Chondrocyte (in vitro differentiated cells): ENCODE measurements at regions not wholly inside any gene's neighbourhood (a gene's known extent, or its start where the extent isn't known, plus 50 kb on each side); places are given as distances from the start of the nearest gene placed in this dataset.

Experiments
- DNase-seq: peaks from one replicate; pipeline ENCODE4 v3.0.0; 2021; ENCODE audit warnings: mixed read lengths, low spot score
- H3K27ac Mint-ChIP-seq: one replicate; pipeline ENCODE4 v1.8.0; 2021; ENCODE audit warnings: mild to moderate bottlenecking, moderate library complexity, mixed read lengths; ENCODE audit not compliant: unreplicated experiment
- H3K27me3 Mint-ChIP-seq: 2 replicates; pipeline ENCODE4 v1.8.0; 2021; ENCODE audit warnings: low read depth, mixed read lengths
- H3K36me3 Mint-ChIP-seq: 2 replicates; pipeline ENCODE4 v1.8.0; 2021; ENCODE audit warnings: low read depth, mixed read lengths
- H3K4me1 Mint-ChIP-seq: 2 replicates; pipeline ENCODE4 v1.8.0; 2021; ENCODE audit warnings: low read depth, mild to moderate bottlenecking, mixed read lengths
- H3K4me3 Mint-ChIP-seq: one replicate; pipeline ENCODE4 v1.8.0; 2021; ENCODE audit warnings: mild to moderate bottlenecking, moderate library complexity, mixed read lengths; ENCODE audit not compliant: unreplicated experiment
- H3K9me3 Mint-ChIP-seq: 2 replicates; pipeline ENCODE4 v1.8.0; 2021; ENCODE audit warnings: low read depth, mixed read lengths
- TF ChIP-seq, protein P1 (sequence below): fragments of 200-600 bp; sonication (generic); IDR thresholded peaks from 2 replicates; pipeline ENCODE4 v1.5.0; 2021; ENCODE audit warnings: antibody characterized with exemption, mild to moderate bottlenecking, moderate library complexity

GRCh38 chr4:28225689-28226353, 1365.2 kb downstream of the STIM2 start:
- H3K36me3 Mint-ChIP-seq = no peaks in the 10 kb centered on the region
- H3K27ac Mint-ChIP-seq = no peak overlapping the region
- H3K4me3 Mint-ChIP-seq = no peak overlapping the region
- DNase-seq = no peak
- H3K9me3 Mint-ChIP-seq = no peaks in the 10 kb centered on the region
- TF ChIP-seq, protein P1, sequence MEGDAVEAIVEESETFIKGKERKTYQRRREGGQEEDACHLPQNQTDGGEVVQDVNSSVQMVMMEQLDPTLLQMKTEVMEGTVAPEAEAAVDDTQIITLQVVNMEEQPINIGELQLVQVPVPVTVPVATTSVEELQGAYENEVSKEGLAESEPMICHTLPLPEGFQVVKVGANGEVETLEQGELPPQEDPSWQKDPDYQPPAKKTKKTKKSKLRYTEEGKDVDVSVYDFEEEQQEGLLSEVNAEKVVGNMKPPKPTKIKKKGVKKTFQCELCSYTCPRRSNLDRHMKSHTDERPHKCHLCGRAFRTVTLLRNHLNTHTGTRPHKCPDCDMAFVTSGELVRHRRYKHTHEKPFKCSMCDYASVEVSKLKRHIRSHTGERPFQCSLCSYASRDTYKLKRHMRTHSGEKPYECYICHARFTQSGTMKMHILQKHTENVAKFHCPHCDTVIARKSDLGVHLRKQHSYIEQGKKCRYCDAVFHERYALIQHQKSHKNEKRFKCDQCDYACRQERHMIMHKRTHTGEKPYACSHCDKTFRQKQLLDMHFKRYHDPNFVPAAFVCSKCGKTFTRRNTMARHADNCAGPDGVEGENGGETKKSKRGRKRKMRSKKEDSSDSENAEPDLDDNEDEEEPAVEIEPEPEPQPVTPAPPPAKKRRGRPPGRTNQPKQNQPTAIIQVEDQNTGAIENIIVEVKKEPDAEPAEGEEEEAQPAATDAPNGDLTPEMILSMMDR = no peak
- no peaks in the 10 kb centered on the region for H3K27me3 Mint-ChIP-seq
- H3K4me1 Mint-ChIP-seq = no peaks in the 10 kb centered on the region

DNA sequence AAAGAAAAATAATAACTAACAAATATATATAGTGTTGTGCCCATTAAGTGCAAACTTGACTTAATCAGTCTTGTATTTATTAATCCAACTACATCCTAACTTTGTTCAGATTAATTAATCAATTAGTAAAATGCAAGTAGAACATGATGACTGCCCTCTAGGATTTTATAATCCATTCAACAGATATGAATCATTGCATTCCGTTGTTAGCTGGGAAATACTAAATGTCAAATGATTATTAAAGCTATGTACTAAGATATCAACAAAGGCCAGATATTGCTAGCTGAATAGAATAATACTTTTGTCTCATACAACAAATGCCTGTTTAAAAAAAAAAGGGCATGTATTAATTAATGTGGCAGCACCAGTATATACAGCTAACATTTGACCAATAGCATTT, 1366.3 kb downstream of the STIM2 start:
- H3K4me3 Mint-ChIP-seq = no peak overlapping the region
- no peak overlapping the region for H3K27ac Mint-ChIP-seq
- H3K27me3 Mint-ChIP-seq = no peaks in the 10 kb centered on the region
- no peaks in the 10 kb centered on the region for H3K4me1 Mint-ChIP-seq
- TF ChIP-seq, protein P1 = no peak
- H3K9me3 Mint-ChIP-seq = no peaks in the 10 kb centered on the region
- H3K36me3 Mint-ChIP-seq = no peaks in the 10 kb centered on the region
- no peak for DNase-seq

DNA sequence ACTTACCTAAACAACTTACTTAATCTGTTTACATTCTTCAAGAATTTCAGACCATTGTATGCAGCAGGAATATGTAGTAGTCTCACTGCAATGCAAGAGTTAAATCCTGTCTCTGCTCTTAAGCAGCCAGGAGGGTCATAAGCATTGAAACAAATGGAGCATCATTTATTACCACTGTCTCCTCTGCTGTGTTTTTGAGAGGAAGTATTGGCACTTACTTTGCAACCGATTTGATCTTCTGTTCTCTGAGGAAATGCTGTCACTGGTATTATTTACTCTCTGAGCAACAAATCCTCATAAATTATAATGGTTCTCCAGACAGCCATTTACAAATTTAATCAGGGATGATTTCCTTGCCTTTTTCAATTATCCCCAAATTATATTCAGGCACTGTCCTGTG, 1367.1 kb downstream of the STIM2 start:
- Mint-ChIP-seq H3K9me3 (no peaks in the 10 kb centered on the region), H3K4me1 (no peaks in the 10 kb centered on the region), H3K4me3 (no peak overlapping the region), H3K27ac (no peak overlapping the region), H3K27me3 (no peaks in the 10 kb centered on the region), H3K36me3 (no peaks in the 10 kb centered on the region)
- TF ChIP-seq, protein P1 = no peak
- DNase-seq = no peak

DNA sequence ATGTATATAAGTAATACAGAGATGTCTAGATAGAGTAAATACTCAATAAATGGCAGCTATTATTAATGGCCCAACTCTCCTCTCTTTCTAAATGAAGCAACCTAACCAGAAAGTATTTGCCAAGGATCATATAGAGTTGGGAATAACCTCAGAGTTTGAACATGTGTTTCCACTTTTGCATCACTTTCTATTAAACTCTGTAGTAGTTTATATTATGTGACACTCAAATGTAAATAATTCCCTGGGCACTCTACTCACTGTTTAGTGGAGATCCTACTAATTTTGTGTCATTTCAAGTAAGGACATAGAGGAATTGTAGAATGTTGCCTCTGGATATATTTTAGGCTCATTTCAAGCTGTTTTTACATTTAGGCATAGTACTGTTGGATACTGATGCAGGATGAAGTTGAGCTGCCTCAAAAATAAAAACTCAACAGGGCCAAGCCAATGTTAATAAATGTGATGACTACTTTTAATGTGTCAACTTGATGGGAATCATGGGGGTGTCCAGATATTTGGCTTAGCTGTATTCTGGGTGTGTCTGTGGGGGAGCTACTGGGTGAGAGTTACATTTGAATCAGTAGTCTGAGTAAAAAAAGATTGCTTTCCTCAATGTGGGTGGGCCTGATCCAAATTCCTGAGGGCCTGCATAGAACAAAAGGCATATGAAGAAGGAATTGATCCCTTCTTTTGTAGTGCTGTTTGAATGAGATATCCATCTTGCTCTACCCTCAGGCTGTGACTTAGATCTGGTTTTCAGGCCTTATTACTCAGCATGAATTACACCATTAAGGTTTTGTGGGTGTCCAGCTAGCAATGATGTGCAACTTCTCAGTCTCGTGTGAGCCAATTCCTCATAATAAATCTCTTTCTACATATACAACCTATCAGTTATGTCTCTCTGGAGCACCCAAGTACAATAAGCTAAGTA, 1368.2 kb downstream of the STIM2 start:
- H3K27me3 Mint-ChIP-seq = no peaks in the 10 kb centered on the region
- H3K4me1 Mint-ChIP-seq = no peaks in the 10 kb centered on the region
- no peak overlapping the region for H3K27ac Mint-ChIP-seq
- no peak for DNase-seq
- no peaks in the 10 kb centered on the region for H3K9me3 Mint-ChIP-seq
- H3K36me3 Mint-ChIP-seq = no peaks in the 10 kb centered on the region
- H3K4me3 Mint-ChIP-seq = no peak overlapping the region
- TF ChIP-seq, protein P1 = no peak

- H3K4me3 Mint-ChIP-seq = no peak overlapping the region
- H3K36me3 Mint-ChIP-seq = no peaks in the 10 kb centered on the region
- H3K27me3 Mint-ChIP-seq = no peaks in the 10 kb centered on the region
- TF ChIP-seq, protein P1 = no peak
- no peaks in the 10 kb centered on the region for H3K9me3 Mint-ChIP-seq
- no peak for DNase-seq
- no peaks in the 10 kb centered on the region for H3K4me1 Mint-ChIP-seq
- no peak overlapping the region for H3K27ac Mint-ChIP-seq
Measured at GRCh38 chr4:28232376-28232775, 1371.7 kb downstream of the STIM2 start.
